AG04450 (cell line): ENCODE measurements at regions not wholly inside any gene's neighbourhood (a gene's known extent, or its start where the extent isn't known, plus 50 kb on each side); places are given as distances from the start of the nearest gene placed in this dataset.

Experiments
- CTCF ChIA-PET: fragments of 300-600, 350-600 bp; formaldehyde crosslinking; extraction: SDS; loops from one replicate; lab custom pipeline; 2022; ENCODE audit warnings: antibody characterized with exemption, inconsistent platforms; lab: Charles Lee
- POLR2A ChIA-PET: fragments of 350-600 bp; formaldehyde crosslinking; extraction: SDS; loops from one replicate; lab custom pipeline; 2021; ENCODE audit warnings: antibody characterized with exemption, inconsistent platforms; lab: Yijun Ruan, JAX
- DNase-seq: peaks from one replicate; pipeline ENCODE4 v3.0.0-alpha.2; 2011; ENCODE audit warnings: low read depth, low spot score
- H3K27ac ChIP-seq: one replicate; pipeline ENCODE4 v1.5.1; 2012; ENCODE audit warnings: low read depth, low read length, control low read depth
- H3K27me3 ChIP-seq: one replicate; pipeline ENCODE4 v1.6.0; 2012; ENCODE audit warnings: low read length; ENCODE audit not compliant: control insufficient read depth, insufficient read depth
- H3K4me3 ChIP-seq: 2 replicates; pipeline ENCODE4 v1.5.1; 2011; ENCODE audit warnings: mild to moderate bottlenecking, low read depth, low read length, control low read depth
- H3K9me3 ChIP-seq: 2 replicates; pipeline ENCODE4 v1.5.1; 2012; ENCODE audit warnings: low read length; ENCODE audit not compliant: control insufficient read depth, insufficient read depth
- TF ChIP-seq, protein P1 (sequence below): IDR thresholded peaks from 2 replicates; pipeline ENCODE4 v1.5.1; 2011; ENCODE audit warnings: low read depth, low read length, control low read depth, inconsistent platforms

GRCh38 chr5:165996201-165996875, 2295.1 kb upstream of the WWC1 start:
- CTCF ChIA-PET, result no interaction called here
- Histone ChIP-seq H3K4me3 (no peak overlapping the region), H3K27ac (no peak overlapping the region), H3K27me3 (no peaks in the 10 kb centered on the region), H3K9me3 (peaks cover 14% of the 10 kb centered on the region)
- POLR2A ChIA-PET, result no interaction called here
- DNase-seq, result no peak
- TF ChIP-seq, protein P1, sequence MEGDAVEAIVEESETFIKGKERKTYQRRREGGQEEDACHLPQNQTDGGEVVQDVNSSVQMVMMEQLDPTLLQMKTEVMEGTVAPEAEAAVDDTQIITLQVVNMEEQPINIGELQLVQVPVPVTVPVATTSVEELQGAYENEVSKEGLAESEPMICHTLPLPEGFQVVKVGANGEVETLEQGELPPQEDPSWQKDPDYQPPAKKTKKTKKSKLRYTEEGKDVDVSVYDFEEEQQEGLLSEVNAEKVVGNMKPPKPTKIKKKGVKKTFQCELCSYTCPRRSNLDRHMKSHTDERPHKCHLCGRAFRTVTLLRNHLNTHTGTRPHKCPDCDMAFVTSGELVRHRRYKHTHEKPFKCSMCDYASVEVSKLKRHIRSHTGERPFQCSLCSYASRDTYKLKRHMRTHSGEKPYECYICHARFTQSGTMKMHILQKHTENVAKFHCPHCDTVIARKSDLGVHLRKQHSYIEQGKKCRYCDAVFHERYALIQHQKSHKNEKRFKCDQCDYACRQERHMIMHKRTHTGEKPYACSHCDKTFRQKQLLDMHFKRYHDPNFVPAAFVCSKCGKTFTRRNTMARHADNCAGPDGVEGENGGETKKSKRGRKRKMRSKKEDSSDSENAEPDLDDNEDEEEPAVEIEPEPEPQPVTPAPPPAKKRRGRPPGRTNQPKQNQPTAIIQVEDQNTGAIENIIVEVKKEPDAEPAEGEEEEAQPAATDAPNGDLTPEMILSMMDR, result no peak

DNA sequence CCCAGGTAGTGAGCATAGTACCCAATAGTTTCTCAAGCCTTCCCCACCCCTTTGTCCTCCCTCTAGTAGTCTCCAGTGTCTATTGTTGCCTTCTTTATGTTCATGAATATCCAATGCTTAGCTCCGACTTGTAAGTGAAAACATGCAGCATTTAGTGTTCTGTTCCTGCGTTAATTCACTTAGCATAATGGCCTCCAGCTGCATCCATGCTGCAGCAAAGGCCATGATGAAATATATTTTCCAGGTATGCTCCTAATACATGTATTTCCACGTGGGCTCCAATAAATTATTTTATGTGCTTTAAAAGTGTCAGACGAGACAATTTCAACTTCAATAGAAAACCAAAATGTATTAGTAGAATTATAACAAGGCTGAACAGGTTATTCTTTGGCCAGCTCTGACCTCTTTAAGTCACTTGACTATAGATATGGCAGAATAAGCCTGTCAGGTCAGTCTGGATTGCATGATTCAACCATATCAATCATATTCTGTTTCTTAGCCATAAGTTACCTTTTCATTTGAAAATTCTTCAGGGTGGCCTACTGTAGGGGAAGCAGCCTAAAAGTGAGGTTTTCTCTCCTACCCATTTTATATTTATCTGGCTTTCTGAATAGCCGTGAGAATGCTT, 2291.6 kb upstream of the WWC1 start:
- POLR2A ChIA-PET, result no interaction called here
- TF ChIP-seq, protein P1, result no peak

GRCh38 chr5:166004006-166004405, 2287.4 kb upstream of the WWC1 start:
- Histone ChIP-seq H3K4me3 (no peak overlapping the region), H3K27ac (no peak overlapping the region), H3K27me3 (no peaks in the 10 kb centered on the region), H3K9me3 (peaks cover 3% of the 10 kb centered on the region; the same call in 1 of the 2 replicates)
- no peak for DNase-seq
- ChIA-PET CTCF (no interaction called here), POLR2A (no interaction called here)
- TF ChIP-seq, protein P1, result no peak

More for the DNA sequence above, 2291.6 kb upstream of the WWC1 start:
- no peak overlapping the region for H3K4me3 ChIP-seq
- no peak for DNase-seq
- CTCF ChIA-PET, result no interaction called here
- H3K27me3 ChIP-seq, result no peaks in the 10 kb centered on the region
- H3K9me3 ChIP-seq, result peaks cover 13% of the 10 kb centered on the region
- H3K27ac ChIP-seq, result no peak overlapping the region

DNA sequence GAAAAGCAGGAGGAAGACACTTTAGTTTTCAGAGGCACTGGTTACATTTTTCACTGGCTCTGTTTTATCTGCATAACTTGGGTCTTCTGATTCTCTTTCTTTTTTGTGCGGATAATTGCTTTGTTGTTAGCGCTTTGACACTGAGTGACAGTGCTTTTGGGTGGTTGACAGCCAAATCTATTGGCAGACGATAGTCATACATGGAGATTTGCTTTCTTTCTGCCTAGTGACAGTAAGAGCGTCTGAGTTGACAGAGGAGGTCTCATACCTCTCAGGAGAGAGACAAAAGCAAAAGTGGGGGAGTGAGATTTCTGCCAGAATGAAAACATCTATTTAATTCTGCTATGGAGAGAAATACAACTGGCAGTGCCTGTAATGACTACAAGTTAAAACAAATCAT, 2278.0 kb upstream of the WWC1 start:
- Histone ChIP-seq H3K9me3 (0 out of 2 replicates have a peak, but pooled peaks cover 4% of the 10 kb centered on the region), H3K4me3 (no peak overlapping the region), H3K27ac (no peak overlapping the region), H3K27me3 (no peaks in the 10 kb centered on the region)
- ChIA-PET POLR2A (no interaction called here), CTCF (no interaction called here)
- TF ChIP-seq, protein P1, result no peak
- DNase-seq, result no peak

- CTCF ChIA-PET, result no interaction called here
- Histone ChIP-seq H3K4me3 (no peak overlapping the region), H3K27ac (no peak overlapping the region), H3K27me3 (no peaks in the 10 kb centered on the region), H3K9me3 (0 out of 2 replicates have a peak, but pooled peaks cover 4% of the 10 kb centered on the region)
- TF ChIP-seq, protein P1, result no peak
- POLR2A ChIA-PET, result no interaction called here
- DNase-seq, result no peak
Measured at GRCh38 chr5:166014256-166014655, 2277.2 kb upstream of the WWC1 start.
